ENCODE measurements at regions not wholly inside any gene's neighbourhood (a gene's known extent, or its start where the extent isn't known, plus 50 kb on each side); places are given as distances from the start of the nearest gene placed in this dataset.

DNA sequence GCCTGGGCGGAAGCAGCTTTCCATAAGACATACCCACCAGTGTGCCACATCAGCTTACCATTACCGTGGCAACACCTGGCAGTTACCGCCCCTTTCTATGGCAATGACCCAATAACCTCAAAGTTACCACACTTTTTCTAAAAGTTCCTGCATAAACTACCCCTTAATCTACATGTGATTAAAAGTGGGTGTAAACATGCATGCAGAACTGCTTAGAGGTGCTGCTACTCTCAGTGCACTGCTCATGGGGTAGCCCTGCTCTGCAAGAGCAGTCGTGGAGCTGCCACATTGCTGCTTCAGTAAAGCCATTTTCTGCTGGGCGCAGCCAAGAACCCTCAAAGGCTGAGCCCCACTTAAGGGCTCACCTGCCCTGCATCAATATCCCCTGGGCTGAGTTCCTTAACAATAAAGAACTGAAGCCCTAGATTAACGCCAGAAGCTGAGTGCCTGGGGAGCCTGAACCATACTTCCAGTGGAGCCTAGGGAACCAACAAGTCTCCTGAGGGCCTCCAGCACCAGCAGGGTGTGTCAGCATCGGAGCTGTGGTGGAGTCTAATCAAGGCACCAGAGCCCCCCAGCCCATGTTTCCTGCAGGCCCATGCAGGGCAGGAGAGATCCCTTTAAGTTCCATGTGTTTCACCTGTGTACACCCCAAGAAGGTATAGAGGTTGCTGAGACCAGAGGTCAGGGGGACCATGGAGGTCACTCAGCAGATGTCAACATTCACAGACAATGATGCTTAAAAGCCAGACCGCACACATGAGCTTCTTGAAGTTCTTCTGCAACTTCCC lies 1198.1 kb downstream of the UQCRFS1 start:
- no peak overlapping the region for H3K4me3 Mint-ChIP-seq
- no peaks in the 10 kb centered on the region for H3K36me3 Mint-ChIP-seq
- H3K9me3 Mint-ChIP-seq (ENCODE audit: low read depth): no peaks in the 10 kb centered on the region
- no peak overlapping the region for H3K27ac Mint-ChIP-seq
- no peaks in the 10 kb centered on the region for H3K27me3 Mint-ChIP-seq
- H3K4me1 Mint-ChIP-seq (ENCODE audit: low read depth): no peaks in the 10 kb centered on the region

DNA sequence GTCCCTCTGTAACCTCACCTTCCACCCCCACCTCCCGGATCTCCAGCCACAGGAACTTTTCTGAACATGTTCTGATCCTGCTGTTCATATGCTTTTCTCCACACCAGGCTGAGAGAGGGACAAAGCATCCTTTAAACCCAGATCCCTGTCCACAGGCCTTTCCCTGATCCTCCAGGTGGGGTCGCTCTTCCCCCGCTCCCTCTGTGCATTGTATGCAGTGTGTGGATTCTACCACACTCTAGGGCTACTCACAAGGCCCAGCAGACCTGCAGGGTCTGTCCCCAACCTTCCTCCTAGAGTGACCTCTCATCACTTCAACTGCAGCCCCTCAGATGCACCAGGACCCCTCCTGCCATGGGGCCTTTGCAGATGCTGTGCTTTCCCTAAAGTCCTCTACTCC lies 1200.6 kb downstream of the UQCRFS1 start:
- no peaks in the 10 kb centered on the region for H3K4me1 Mint-ChIP-seq (ENCODE audit: low read depth)
- no peak overlapping the region for H3K4me3 Mint-ChIP-seq
- H3K36me3 Mint-ChIP-seq: no peaks in the 10 kb centered on the region
- no peaks in the 10 kb centered on the region for H3K9me3 Mint-ChIP-seq (ENCODE audit: low read depth)
- no peaks in the 10 kb centered on the region for H3K27me3 Mint-ChIP-seq
- no peak overlapping the region for H3K27ac Mint-ChIP-seq

DNA sequence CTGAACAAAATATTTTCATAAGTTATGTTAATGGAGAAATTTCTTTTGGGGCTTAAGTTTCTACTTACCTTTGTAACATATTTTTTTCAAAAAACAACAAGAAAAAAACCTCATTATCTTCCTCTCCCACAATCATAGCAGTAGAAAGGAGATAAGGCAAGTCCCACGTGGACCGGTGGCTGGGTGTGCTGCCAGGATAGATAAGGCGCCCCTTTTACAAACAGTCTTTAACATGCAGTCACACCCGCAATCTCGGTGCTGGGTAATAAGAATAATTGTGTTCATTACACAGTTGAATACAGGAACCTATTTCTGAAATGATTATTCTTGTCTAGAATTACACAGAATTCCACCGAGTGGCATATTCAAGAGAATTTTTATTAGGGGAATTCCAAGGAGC lies 1202.3 kb downstream of the UQCRFS1 start:
- Mint-ChIP-seq H3K27me3 (no peaks in the 10 kb centered on the region), H3K4me3 (no peak overlapping the region), H3K36me3 (no peaks in the 10 kb centered on the region), H3K4me1 (ENCODE audit: low read depth) (no peaks in the 10 kb centered on the region), H3K27ac (no peak overlapping the region), H3K9me3 (ENCODE audit: low read depth) (no peaks in the 10 kb centered on the region)

DNA sequence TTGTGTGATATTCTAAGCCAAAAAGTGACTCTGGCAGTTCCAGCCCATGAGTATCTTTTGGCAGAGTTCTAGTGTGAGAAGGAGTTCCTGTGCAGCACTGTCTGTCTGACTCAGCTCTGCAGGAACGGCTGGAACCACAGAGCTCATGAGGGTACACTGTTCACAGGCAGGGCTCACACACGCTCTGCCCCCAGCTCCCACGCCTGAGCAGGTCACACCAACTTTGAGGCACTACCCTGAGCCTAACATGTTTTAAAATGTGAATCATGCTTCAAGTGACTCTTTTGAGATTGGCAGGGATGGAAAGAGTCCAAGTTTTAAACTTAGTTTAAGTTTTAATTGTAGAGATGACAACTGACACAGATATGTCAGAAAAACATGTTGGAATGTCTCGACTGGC lies 1203.3 kb downstream of the UQCRFS1 start:
- no peak overlapping the region for H3K27ac Mint-ChIP-seq
- H3K4me3 Mint-ChIP-seq: no peak overlapping the region
- H3K9me3 Mint-ChIP-seq (ENCODE audit: low read depth): no peaks in the 10 kb centered on the region
- H3K4me1 Mint-ChIP-seq (ENCODE audit: low read depth): no peaks in the 10 kb centered on the region
- no peaks in the 10 kb centered on the region for H3K36me3 Mint-ChIP-seq
- H3K27me3 Mint-ChIP-seq: no peaks in the 10 kb centered on the region

DNA sequence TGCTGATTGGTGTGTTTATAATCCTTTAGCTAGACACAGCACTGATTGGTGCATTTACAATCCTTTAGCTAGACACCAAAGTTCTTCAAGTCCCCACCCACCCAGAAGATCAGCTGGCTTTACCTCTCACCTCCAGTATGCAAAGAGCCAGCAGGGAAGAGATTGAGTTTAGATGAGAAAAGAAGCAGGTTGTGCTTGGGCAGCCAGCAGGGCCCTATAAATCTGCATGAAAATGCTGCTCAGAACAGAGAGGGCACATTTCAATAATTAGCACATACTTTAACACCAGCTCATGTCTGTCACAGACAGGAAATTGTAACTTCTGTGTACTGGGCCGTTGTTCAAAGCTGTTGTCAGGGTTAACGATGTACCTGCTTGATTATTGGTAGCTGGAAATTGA lies 1204.3 kb downstream of the UQCRFS1 start:
- H3K4me3 Mint-ChIP-seq: no peak overlapping the region
- no peaks in the 10 kb centered on the region for H3K4me1 Mint-ChIP-seq (ENCODE audit: low read depth)
- H3K9me3 Mint-ChIP-seq (ENCODE audit: low read depth): no peaks in the 10 kb centered on the region
- no peaks in the 10 kb centered on the region for H3K36me3 Mint-ChIP-seq
- no peaks in the 10 kb centered on the region for H3K27me3 Mint-ChIP-seq
- H3K27ac Mint-ChIP-seq: no peak overlapping the region

DNA sequence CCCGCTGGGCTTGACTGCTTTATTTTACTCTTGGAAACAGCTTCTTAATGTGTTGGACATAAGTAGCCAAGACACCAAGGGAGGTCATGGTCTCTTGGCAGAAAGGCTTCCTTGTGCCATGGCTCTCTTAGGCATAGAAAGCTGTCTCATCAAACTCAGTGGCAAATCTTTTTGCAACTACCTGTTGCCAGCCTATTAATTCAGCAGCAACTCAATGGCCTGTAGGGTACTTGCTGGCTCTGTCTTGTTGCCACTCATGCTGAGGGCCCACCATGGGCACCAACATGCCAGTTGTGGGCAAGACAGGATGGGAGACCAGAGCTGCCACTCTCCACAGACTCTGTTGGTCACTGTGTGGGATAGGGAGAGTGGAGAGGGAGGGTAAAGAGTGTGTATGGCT lies 1209.4 kb downstream of the UQCRFS1 start:
- no peak overlapping the region for H3K4me3 Mint-ChIP-seq
- peaks cover 2% of the 10 kb centered on the region for H3K36me3 Mint-ChIP-seq
- H3K4me1 Mint-ChIP-seq (ENCODE audit: low read depth): no peaks in the 10 kb centered on the region
- H3K9me3 Mint-ChIP-seq (ENCODE audit: low read depth): no peaks in the 10 kb centered on the region
- peaks cover 2% of the 10 kb centered on the region for H3K27me3 Mint-ChIP-seq
- no peak overlapping the region for H3K27ac Mint-ChIP-seq

DNA sequence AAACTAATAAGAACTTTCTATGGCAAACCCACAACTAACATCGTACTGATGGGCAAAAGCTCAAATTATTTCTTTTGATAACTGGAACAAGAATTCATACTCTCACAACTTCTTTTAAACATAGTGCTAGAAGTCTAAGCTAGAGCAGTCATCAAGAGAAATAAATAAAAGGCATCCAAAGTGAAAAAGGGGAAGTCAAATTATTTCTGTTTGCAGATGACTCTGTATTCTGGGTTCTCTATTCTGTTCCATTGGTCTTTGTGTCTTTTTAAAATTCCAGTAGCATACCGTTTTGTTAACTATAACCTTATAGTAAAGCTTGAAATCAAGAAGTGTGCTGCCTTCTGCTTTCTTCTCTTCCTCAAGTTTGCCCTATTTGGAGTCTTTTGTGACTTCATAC lies 1215.9 kb downstream of the UQCRFS1 start:
- Mint-ChIP-seq H3K27me3 (no peaks in the 10 kb centered on the region), H3K4me3 (no peak overlapping the region), H3K9me3 (ENCODE audit: low read depth) (no peaks in the 10 kb centered on the region), H3K27ac (no peak overlapping the region), H3K4me1 (ENCODE audit: low read depth) (no peaks in the 10 kb centered on the region), H3K36me3 (peaks cover 2% of the 10 kb centered on the region)

DNA sequence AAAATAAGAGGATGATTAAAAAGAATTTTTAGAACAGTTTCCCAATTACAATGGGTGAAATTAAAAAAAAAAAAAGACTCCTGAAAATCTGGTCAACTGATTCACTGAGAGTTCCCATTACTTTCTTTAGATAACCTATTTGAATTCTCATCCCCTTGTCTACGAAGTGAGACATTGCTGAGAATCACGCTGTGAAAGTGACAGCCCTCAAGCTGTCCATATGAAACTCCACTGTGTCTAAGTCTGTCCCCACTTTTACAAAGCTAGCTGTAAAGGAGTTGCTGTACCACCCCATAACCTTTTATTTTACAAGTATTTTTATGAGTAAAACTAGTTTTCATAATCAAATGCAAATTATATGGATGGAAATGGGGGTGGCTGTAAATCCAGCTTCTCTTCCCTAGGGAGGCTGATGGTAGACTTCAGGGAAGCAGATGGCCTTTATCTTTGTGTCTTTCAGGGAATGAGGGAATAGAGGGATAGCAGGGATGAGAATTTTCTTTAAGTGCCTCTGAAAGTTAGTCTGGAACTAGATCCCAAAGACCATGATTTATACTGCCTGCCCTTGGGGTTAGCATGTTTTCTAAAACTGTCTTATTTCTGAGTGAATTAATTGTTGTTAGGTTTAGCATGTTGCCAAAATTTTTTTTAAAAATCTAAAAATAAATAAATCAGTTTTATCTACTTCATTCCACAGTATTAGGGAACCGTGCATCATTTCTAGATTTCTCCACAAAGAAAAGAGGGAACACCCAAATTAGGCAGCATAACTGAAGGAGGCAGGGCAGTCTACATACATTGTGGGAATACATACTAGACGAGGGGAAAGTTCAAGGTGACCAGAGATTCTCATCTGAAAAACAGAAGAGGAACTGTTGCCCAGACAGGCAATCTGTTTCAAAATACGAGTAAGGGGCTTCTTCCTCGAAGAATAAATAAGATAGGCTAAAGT lies 1219.1 kb downstream of the UQCRFS1 start:
- Mint-ChIP-seq H3K36me3 (no peaks in the 10 kb centered on the region), H3K4me3 (no peak overlapping the region), H3K4me1 (ENCODE audit: low read depth) (no peaks in the 10 kb centered on the region), H3K9me3 (ENCODE audit: low read depth) (no peaks in the 10 kb centered on the region), H3K27ac (no peak overlapping the region), H3K27me3 (no peaks in the 10 kb centered on the region)

DNA sequence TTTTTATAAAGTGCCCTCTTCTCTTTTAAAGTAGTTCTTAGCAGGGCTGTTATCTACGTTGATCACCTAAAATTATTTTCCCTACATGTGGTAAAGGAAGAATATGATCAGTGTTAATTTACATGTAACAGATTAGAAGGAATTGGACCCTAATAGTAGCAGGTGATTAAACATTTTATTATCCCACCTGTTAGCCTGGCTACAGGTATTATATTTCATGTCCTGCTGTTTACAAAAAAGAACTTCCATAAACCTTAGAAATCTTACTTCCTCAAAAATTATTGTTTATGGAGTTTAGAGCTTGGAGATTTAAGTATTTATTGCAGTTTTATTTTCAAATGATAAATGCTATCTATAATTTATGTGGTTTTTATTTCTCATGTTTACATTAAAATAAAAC lies 1226.7 kb downstream of the UQCRFS1 start:
- no peak overlapping the region for H3K4me3 Mint-ChIP-seq

DNA sequence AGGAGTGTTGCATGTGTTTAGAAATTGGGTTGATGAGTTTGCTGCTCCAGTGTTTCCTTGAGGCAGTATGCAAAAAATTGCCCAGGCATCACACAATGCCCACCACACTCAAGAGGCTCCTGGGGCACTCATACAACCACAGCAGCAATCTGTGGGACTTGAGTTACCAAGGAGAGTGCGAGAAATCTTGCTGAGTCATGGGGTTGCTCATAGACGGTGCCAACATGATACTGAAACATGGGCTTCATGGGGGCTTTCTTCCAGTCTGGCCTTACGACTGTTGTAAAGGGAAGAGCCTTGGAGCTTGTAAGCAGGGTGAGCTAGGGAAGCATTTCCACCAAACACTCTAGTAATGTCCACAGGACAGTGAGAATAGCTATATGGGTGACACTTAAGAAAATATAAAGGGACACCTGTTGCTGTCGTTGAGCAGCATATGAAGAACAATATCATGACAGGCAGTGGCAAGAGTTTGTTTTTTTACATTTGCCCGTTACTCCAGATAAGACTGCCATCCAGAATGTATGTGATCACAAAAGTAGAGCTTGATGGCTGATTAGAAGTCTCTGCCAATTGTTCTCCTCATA lies 1237.4 kb downstream of the UQCRFS1 start:
- peaks cover 5% of the 10 kb centered on the region for H3K9me3 Mint-ChIP-seq (ENCODE audit: low read depth)
- peaks cover 3% of the 10 kb centered on the region for H3K27me3 Mint-ChIP-seq
- no peak overlapping the region for H3K4me3 Mint-ChIP-seq
- H3K27ac Mint-ChIP-seq: no peak overlapping the region
- H3K4me1 Mint-ChIP-seq (ENCODE audit: low read depth): no peaks in the 10 kb centered on the region
- H3K36me3 Mint-ChIP-seq: no peaks in the 10 kb centered on the region

More for the DNA sequence above, 1226.7 kb downstream of the UQCRFS1 start:
- no peaks in the 10 kb centered on the region for H3K27me3 Mint-ChIP-seq
- H3K4me1 Mint-ChIP-seq (ENCODE audit: low read depth): no peaks in the 10 kb centered on the region
- no peak overlapping the region for H3K27ac Mint-ChIP-seq
- no peaks in the 10 kb centered on the region for H3K9me3 Mint-ChIP-seq (ENCODE audit: low read depth)
- H3K36me3 Mint-ChIP-seq: no peaks in the 10 kb centered on the region

DNA sequence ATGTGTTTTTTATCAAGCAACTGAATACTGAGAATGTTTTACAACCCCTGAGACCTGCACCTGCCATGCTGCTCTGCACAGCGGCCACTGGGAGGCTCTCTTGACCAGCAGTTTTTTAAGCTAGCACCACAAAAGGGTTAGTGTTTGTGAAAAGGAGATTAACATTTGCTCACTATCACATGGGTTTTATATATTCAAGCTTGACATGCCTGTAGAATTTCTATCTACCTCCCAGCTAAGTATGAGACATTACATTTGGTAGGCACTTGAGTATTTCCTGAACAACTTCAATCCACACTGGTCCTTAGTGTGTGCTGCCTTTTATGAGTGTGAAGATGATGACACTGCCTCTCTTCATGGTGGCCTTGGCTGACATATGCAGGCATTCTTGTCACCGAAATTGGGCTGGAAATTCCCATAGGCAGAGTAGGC lies 1238.9 kb downstream of the UQCRFS1 start:
- H3K9me3 Mint-ChIP-seq (ENCODE audit: low read depth): peaks cover 3% of the 10 kb centered on the region
- H3K4me1 Mint-ChIP-seq (ENCODE audit: low read depth): no peaks in the 10 kb centered on the region
- no peak overlapping the region for H3K27ac Mint-ChIP-seq
- H3K36me3 Mint-ChIP-seq: no peaks in the 10 kb centered on the region
- no peak overlapping the region for H3K4me3 Mint-ChIP-seq
- H3K27me3 Mint-ChIP-seq: peaks cover 2% of the 10 kb centered on the region

DNA sequence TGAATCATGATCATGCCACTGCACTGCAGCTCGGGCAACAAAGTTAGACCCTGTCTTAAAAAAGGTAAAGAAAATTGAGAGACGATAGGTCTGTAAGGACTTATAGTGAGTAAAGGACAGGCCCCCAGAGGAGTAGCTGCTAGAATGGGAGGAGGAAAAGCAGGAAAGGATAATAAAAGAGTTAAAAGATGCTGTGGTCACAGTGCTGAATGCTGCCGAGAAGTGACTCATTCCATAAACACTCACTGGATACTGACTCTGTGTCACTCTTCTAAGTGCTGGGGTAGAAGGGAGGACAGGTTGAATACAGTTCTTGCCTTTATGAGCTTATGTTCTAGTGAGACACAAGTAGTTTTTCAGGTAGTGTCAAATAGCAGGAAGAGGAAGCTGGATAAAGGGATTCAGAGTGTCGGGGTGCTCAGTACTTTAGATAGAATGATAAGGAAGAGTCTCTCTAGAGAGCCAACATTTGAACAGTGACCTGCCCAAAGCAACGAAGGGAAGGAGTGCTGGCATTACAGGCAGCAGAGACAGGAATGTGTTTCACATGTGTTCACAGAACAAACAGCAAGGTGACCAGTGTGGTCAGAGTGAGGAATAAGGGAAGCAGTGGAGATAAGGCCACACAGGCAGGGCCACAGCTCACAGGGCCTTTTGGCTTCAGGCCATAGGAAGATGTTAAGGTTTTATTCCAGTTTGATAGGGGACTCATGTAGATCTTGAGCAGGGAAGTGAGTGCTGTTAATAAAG lies 1240.5 kb downstream of the UQCRFS1 start:
- Mint-ChIP-seq H3K36me3 (no peaks in the 10 kb centered on the region), H3K4me3 (no peak overlapping the region), H3K9me3 (ENCODE audit: low read depth) (no peaks in the 10 kb centered on the region), H3K4me1 (ENCODE audit: low read depth) (no peaks in the 10 kb centered on the region), H3K27ac (no peak overlapping the region), H3K27me3 (peaks cover 1% of the 10 kb centered on the region)

DNA sequence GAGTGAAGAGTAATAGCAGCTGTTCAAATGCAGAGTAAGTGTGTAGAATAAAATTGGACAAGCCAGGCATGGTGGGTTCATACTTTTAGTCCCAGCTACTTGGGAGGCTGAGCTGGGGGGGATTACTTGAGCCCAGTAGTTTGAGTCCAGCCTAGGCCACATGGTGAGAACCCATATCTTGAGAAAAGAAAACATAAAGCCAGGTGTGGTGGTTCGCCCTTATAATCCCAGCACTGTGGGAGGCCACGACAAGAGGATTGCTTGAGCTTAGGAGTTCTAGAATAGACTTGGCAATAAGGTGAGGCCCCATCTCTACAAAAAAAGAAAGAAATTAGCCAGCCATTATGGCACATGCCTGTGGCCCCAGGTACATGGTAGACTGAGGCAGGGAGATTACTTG lies 1241.1 kb downstream of the UQCRFS1 start:
- H3K9me3 Mint-ChIP-seq (ENCODE audit: low read depth): no peaks in the 10 kb centered on the region
- H3K27me3 Mint-ChIP-seq: peaks cover 1% of the 10 kb centered on the region
- H3K27ac Mint-ChIP-seq: no peak overlapping the region
- H3K36me3 Mint-ChIP-seq: no peaks in the 10 kb centered on the region
- no peak overlapping the region for H3K4me3 Mint-ChIP-seq
- no peaks in the 10 kb centered on the region for H3K4me1 Mint-ChIP-seq (ENCODE audit: low read depth)

DNA sequence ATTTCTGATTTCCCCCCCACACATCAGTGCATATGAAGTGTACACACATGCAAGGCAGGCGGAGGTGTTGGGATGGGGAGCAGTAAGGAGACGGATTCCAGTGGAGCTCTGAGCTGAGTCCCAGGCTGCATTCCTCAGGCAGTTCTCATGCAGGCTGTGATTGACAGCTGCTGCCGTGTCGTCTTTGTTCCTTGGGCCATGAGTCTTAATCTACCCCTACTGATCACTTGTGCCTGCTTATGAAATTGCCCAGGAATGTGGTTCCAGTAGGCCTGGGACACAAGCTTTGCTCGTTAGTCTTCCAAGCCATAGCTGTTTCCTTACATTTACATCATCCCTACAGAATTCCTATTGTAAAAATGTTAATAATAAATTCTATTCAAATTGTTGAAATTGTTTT lies 1241.9 kb downstream of the UQCRFS1 start:
- Mint-ChIP-seq H3K4me3 (no peak overlapping the region), H3K9me3 (ENCODE audit: low read depth) (no peaks in the 10 kb centered on the region), H3K36me3 (no peaks in the 10 kb centered on the region), H3K27ac (no peak overlapping the region), H3K4me1 (ENCODE audit: low read depth) (no peaks in the 10 kb centered on the region), H3K27me3 (peaks cover 1% of the 10 kb centered on the region)

Data from activated naive CD8-positive, alpha-beta T cell (primary cell).